AG09309 (cell line): ENCODE measurements at regions not wholly inside any gene's neighbourhood (a gene's known extent, or its start where the extent isn't known, plus 50 kb on each side); places are given as distances from the start of the nearest gene placed in this dataset.

Source experiments
- DNase-seq: peaks from one replicate; pipeline ENCODE4 v3.0.0-alpha.2; 2010; ENCODE audit warnings: low read depth
- H3K4me3 ChIP-seq: 2 replicates; pipeline ENCODE4 v1.5.1; 2011; ENCODE audit warnings: mild to moderate bottlenecking, low read depth, low read length, moderate library complexity; ENCODE audit not compliant: control insufficient read depth
- TF ChIP-seq, protein P1 (sequence below): IDR thresholded peaks from 2 replicates; pipeline ENCODE4 v1.5.1; 2011; ENCODE audit warnings: mild to moderate bottlenecking, low read depth, low read length, inconsistent platforms; ENCODE audit not compliant: insufficient read depth, control insufficient read depth; ENCODE audit errors: missing control alignments

DNA sequence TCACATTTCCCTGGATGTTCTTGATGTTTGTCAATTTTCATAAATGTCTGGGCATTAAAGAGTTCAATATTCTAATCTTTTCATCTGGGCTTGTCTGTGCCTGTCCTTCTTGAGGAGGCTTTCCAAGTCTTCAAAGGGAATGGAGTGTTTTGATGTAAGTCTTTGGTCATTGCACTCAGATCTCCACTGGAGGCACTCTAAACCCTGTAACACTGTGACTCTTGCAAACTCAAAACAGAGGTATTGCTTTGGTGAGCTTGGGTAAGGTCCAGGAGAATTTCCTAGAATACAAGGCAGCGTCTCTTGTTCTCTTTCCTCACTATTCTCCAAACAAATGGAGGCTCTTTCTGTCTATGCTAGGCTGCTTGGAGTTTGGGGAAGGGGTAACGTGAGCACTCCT is 1118.1 kb upstream of the PABPC4L start:
- no peak for DNase-seq
- H3K4me3 ChIP-seq: no peak overlapping the region
- TF ChIP-seq, protein P1, sequence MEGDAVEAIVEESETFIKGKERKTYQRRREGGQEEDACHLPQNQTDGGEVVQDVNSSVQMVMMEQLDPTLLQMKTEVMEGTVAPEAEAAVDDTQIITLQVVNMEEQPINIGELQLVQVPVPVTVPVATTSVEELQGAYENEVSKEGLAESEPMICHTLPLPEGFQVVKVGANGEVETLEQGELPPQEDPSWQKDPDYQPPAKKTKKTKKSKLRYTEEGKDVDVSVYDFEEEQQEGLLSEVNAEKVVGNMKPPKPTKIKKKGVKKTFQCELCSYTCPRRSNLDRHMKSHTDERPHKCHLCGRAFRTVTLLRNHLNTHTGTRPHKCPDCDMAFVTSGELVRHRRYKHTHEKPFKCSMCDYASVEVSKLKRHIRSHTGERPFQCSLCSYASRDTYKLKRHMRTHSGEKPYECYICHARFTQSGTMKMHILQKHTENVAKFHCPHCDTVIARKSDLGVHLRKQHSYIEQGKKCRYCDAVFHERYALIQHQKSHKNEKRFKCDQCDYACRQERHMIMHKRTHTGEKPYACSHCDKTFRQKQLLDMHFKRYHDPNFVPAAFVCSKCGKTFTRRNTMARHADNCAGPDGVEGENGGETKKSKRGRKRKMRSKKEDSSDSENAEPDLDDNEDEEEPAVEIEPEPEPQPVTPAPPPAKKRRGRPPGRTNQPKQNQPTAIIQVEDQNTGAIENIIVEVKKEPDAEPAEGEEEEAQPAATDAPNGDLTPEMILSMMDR: no peak

DNA sequence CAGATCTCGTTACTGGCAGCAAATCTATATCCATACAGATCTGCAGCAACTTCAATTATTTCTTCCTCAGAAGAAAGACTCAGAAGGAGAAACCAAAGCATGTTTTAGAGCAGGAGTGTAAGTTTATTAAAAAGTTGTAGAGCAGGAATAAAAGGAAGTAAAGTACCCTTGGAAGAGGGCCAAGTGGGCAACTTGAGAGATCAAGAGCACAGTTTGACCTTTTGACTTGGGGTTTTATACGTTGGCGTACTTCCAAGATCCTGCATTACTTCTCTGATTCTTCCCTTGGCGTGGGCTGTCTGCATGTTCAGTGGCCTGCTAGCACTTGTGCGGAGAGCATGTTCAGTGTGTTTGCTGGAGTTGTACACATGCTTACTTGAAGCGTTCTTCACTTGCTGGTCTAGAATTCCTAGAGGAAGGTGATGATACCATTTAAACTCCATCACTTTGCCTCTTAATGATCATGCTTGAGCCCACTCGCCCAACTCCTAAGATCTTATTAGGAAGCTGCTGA is 1114.7 kb upstream of the PABPC4L start:
- DNase-seq: no peak
- TF ChIP-seq, protein P1: no peak
- no peak overlapping the region for H3K4me3 ChIP-seq

DNA sequence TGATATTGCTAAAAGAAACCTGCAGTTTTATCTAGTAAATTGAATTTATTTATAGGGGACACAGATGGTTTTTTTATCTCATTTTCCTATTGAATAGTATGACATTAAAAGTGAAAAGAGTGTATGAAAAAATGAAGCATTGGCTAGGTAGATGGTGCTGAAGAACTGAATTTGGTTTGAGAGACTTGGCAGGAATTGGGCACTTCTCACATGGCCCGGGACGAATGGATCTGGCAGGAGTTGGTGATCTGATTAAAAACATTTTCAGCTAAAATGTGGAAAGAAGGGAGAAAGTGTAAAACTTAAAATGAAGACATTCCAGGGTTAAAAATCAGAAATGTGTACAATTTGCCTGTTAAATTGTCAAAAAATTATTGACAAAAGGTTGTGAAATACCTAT is 1088.5 kb upstream of the PABPC4L start:
- TF ChIP-seq, protein P1: no peak
- no peak for DNase-seq
- H3K4me3 ChIP-seq: no peak overlapping the region

DNA sequence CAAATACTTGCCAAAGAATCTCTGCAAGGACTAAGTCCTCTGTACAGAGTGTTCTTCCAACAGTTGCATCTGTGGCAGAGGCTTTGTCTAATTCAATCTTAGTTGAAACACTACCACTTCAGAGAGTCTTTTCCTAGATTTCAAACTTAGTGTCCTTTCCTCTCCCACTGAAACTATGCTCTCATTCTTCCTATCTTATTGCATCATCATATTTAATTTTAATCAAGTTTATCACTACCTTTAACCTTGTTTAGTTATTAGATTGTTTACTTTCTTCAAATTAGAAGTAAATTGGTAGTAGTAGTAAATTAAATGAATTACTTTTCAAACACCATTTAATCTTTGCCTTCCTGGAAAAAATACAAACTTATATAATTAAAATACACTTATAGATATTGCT is 1082.3 kb upstream of the PABPC4L start:
- TF ChIP-seq, protein P1: no peak
- H3K4me3 ChIP-seq: no peak overlapping the region
- no peak for DNase-seq

DNA sequence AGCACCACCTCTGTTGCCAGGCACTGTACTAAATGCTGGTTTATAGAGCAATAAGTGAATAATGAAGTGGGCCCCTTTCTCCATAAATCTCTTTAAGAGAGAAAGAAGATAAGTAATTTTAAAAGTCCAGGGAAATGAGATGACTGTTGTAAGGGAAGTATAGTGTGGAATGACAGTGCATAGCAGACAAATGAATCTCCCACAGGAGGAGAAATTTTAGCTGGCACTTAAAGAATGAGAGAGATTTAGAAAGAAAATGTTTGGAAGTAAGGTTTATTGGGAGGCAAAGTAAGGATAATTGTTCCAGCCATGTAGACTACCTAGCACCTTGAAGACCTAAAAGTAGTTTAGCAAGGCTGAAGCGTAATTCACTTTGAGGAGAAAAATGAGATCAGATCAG is 1081.1 kb upstream of the PABPC4L start:
- TF ChIP-seq, protein P1: no peak
- DNase-seq: no peak

DNA sequence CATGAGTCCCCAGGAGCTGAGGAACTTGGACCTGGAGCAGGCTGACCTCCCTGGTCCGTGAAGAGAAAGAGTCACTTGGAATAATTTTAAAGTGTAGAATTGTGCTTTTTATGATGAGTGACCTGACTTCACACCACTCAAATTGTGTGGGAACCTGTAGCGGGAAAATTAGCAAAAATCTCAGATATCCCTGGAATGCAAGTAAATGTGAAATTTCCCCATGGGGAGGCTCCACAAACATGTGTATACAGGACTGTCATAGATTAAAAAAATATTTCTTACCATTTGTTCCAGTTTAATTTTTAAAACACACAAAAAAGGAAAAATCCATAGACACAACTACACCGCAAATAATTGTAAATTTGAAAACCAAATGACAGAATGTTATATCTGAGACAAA is 1079.6 kb upstream of the PABPC4L start:
- DNase-seq: no peak
- TF ChIP-seq, protein P1: no peak
- H3K4me3 ChIP-seq: no peak overlapping the region

More for the DNA sequence above, 1081.1 kb upstream of the PABPC4L start:
- no peak overlapping the region for H3K4me3 ChIP-seq

DNA sequence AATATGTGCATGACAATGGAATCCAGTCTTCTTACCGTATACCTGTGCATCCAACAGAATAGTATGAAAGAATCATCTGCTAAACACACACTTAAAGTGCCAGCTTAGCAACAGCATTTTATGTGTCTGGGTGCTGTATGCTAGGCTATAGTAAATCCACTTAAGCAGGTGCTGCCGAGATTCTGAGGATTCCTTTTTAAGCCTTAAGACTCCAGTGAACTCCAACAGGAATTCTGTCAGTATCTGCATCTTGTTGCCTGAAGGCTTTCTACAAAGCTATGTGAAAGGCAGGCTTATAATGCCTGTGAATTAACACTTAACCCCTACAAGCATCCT is 1076.4 kb upstream of the PABPC4L start:
- no peak overlapping the region for H3K4me3 ChIP-seq
- TF ChIP-seq, protein P1: no peak
- no peak for DNase-seq
